Karpas-422 (cell line): ENCODE measurements at regions not wholly inside any gene's neighbourhood (a gene's known extent, or its start where the extent isn't known, plus 50 kb on each side); places are given as distances from the start of the nearest gene placed in this dataset.

Source experiments
- DNase-seq: peaks from one replicate; pipeline ENCODE4 v3.0.0-alpha.2; 2015
- H2AFZ ChIP-seq: fragments of 200-600 bp; sonication (generic); 2 replicates; pipeline ENCODE4 v1.6.1; 2014; ENCODE audit warnings: antibody characterized with exemption, low read length, mixed read lengths
- H3K27ac ChIP-seq: fragments of 200-600 bp; sonication (generic); 2 replicates; pipeline ENCODE4 v1.5.1; 2014; ENCODE audit warnings: mild to moderate bottlenecking, low read length, moderate library complexity
- H3K27me3 ChIP-seq: fragments of 200-600 bp; sonication (generic); 2 replicates; pipeline ENCODE4 v1.6.1; 2014; ENCODE audit warnings: low read length, mixed read lengths
- H3K36me3 ChIP-seq: fragments of 200-600 bp; sonication (generic); 2 replicates; pipeline ENCODE4 v1.6.1; 2014; ENCODE audit warnings: low read length, mixed read lengths; ENCODE audit not compliant: insufficient read depth
- H3K4me1 ChIP-seq: fragments of 200-600 bp; sonication (generic); 2 replicates; pipeline ENCODE4 v1.6.1; 2014; ENCODE audit warnings: mild to moderate bottlenecking, low read length, mixed read lengths
- H3K4me2 ChIP-seq: fragments of 200-600 bp; sonication (generic); 2 replicates; pipeline ENCODE4 v1.6.1; 2014; ENCODE audit warnings: low read length, low read depth, mild to moderate bottlenecking; ENCODE audit not compliant: poor library complexity, severe bottlenecking
- H3K4me3 ChIP-seq: fragments of 200-600 bp; sonication (generic); 2 replicates; pipeline ENCODE4 v1.5.1; 2014; ENCODE audit warnings: mild to moderate bottlenecking, antibody characterized with exemption, low read length, mixed read lengths
- H3K79me2 ChIP-seq: fragments of 200-600 bp; sonication (generic); 2 replicates; pipeline ENCODE4 v1.6.1; 2014; ENCODE audit warnings: mild to moderate bottlenecking, low read length, mixed read lengths
- H3K9ac ChIP-seq: fragments of 200-600 bp; sonication (generic); 2 replicates; pipeline ENCODE4 v1.6.0; 2014; ENCODE audit warnings: low read length
- H3K9me2 ChIP-seq: fragments of 200-600 bp; sonication (generic), shearing (Covaris generic); replicated peaks from 2 replicates; pipeline ENCODE4 v1.6.0; 2014; ENCODE audit warnings: mild to moderate bottlenecking, low read length, moderate library complexity; ENCODE audit not compliant: insufficient read depth
- H3K9me3 ChIP-seq: fragments of 300-700, 200-600 bp; sonication (generic); 2 replicates; pipeline ENCODE4 v1.6.1; 2014; ENCODE audit warnings: low read length, mixed read lengths
- H4K20me1 ChIP-seq: fragments of 200-600 bp; sonication (generic); 2 replicates; pipeline ENCODE4 v1.6.1; 2014; ENCODE audit warnings: mild to moderate bottlenecking, antibody characterized with exemption, low read length, low read depth; ENCODE audit not compliant: insufficient read depth

DNA sequence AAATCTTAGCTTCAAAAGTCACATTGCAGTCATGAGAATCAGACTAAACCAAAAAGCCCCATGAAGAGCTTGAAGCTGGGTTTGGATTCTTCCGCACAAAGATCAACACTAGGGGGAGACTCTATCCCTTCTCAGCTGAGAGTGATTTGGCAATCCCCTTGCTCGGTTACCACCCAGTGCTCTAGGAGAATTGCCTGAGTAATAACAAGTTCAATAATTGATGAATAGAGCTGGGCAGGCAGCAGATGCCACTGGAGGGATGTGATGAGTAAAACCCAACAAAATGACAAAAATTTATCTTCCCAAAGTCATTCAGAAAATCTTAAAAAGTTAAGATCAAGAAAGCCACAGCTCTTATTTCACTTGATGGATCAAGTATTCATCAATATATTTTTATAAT lies 185.6 kb upstream of the ARID2 start:
- no peak overlapping the region for H3K27ac ChIP-seq
- H2AFZ ChIP-seq = no peak overlapping the region
- no peak overlapping the region for H3K4me2 ChIP-seq
- H3K36me3 ChIP-seq = no peaks in the 10 kb centered on the region
- H3K9ac ChIP-seq = no peak overlapping the region
- peak; percentile 84 for DNase-seq
- no peaks in the 10 kb centered on the region for H3K9me3 ChIP-seq
- H3K4me1 ChIP-seq = no peaks in the 10 kb centered on the region
- no peaks in the 10 kb centered on the region for H4K20me1 ChIP-seq
- H3K9me2 ChIP-seq = no peaks in the 10 kb centered on the region
- no peaks in the 10 kb centered on the region for H3K27me3 ChIP-seq
- H3K79me2 ChIP-seq = no peaks in the 10 kb centered on the region
- H3K4me3 ChIP-seq = no peak overlapping the region

DNA sequence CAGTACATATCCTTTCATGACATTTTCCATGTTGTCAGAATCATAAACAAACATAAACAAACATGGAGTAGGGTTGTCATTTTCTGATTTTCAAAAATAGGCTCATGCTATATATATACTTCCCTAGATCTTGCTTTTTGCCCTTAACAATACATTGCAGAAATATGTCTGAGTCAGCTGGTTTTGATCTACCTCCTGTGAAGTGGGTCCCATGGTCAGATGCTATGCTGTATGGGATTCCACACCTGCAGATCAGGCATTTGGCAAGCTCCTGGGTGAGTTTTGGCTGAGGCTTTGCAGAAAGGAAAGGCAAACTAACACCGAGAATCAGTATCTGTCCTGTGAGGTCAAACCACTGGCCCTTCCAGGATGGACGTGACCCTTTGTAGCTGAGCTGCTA lies 183.0 kb upstream of the ARID2 start:
- no peak for DNase-seq
- Histone ChIP-seq H3K27ac (no peak overlapping the region), H3K9ac (no peak overlapping the region), H2AFZ (no peak overlapping the region), H4K20me1 (no peaks in the 10 kb centered on the region), H3K9me3 (no peaks in the 10 kb centered on the region), H3K79me2 (no peaks in the 10 kb centered on the region), H3K36me3 (no peaks in the 10 kb centered on the region), H3K9me2 (no peaks in the 10 kb centered on the region), H3K27me3 (peaks cover 2% of the 10 kb centered on the region; the same call in 1 of the 2 replicates), H3K4me1 (no peaks in the 10 kb centered on the region), H3K4me2 (no peak overlapping the region), H3K4me3 (no peak overlapping the region)

DNA sequence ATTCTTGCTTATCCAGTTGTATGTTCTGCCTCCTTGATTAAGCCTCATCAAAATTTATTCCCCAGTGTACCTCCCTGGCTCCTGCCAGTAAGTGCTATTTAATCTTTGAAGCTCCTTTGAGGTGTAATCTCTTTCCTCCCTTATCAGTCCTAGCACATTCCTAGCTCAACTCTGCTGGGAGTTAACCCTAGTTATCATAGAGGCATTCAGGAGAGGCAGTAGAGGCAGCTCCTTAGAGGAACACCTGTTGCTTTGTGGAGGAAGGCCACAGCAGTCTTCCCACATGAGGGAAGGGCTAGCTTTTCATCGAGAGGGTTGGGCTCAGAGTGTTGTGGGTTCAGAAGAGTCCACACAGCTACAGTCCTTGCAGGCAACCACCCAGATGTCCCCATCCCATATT lies 182.4 kb upstream of the ARID2 start:
- Histone ChIP-seq H3K9ac (no peak overlapping the region), H3K27ac (no peak overlapping the region), H4K20me1 (no peaks in the 10 kb centered on the region), H2AFZ (no peak overlapping the region), H3K79me2 (no peaks in the 10 kb centered on the region), H3K36me3 (no peaks in the 10 kb centered on the region), H3K9me3 (no peaks in the 10 kb centered on the region), H3K4me2 (no peak overlapping the region), H3K4me3 (no peak overlapping the region), H3K4me1 (no peaks in the 10 kb centered on the region), H3K9me2 (no peaks in the 10 kb centered on the region), H3K27me3 (peaks cover 2% of the 10 kb centered on the region; the same call in 1 of the 2 replicates)
- no peak for DNase-seq

DNA sequence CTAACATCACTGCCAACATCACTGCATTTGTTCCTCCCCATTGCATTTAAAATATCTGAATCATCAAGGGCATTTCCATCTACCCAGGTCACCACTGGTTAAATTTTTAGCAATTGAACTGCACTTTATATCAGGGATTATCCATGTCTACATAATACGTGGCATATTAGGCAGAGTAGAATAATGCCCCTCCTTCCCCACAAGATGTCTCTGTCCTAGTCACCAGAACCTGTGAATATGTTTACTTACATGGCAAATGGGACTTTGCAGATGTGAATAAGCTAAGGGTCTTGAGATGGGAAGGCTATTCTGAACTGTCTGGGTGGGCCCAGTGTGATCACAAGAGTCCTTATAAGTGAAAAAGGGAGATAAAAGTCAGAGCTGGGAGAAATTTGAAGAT lies 181.7 kb upstream of the ARID2 start:
- Histone ChIP-seq H4K20me1 (no peaks in the 10 kb centered on the region), H3K9me3 (no peaks in the 10 kb centered on the region), H2AFZ (no peak overlapping the region), H3K36me3 (no peaks in the 10 kb centered on the region), H3K4me2 (no peak overlapping the region), H3K27ac (no peak overlapping the region), H3K4me3 (no peak overlapping the region), H3K9ac (no peak overlapping the region), H3K27me3 (peaks cover 2% of the 10 kb centered on the region; the same call in 1 of the 2 replicates), H3K9me2 (no peaks in the 10 kb centered on the region), H3K4me1 (no peaks in the 10 kb centered on the region), H3K79me2 (no peaks in the 10 kb centered on the region)
- no peak for DNase-seq

DNA sequence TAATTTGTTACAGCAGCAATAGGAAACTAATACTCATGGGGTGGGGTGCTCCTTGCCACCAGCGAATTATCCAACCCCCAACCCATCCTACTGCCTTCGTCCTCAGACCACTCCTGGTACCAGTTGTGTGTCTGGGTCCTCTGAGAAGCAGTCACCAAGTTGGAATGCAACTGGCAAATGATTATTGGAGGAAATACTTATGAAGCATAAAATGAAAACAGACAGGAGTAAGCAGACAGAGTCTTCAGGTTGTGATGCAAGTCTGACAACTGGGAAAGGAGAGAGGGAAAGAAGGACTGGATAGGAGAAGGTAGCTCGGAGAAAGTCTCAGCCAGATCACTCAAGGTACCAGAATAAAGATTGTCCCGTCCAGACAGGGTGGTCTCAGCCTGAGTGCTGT lies 181.1 kb upstream of the ARID2 start:
- H4K20me1 ChIP-seq = no peaks in the 10 kb centered on the region
- no peaks in the 10 kb centered on the region for H3K4me1 ChIP-seq
- H3K9me3 ChIP-seq = no peaks in the 10 kb centered on the region
- DNase-seq = no peak
- H3K9me2 ChIP-seq = no peaks in the 10 kb centered on the region
- peaks cover 2% of the 10 kb centered on the region; the same call in 1 of the 2 replicates for H3K27me3 ChIP-seq
- no peak overlapping the region for H3K4me2 ChIP-seq
- no peak overlapping the region for H2AFZ ChIP-seq
- no peak overlapping the region for H3K4me3 ChIP-seq
- no peaks in the 10 kb centered on the region for H3K79me2 ChIP-seq
- no peak overlapping the region for H3K27ac ChIP-seq
- no peak overlapping the region for H3K9ac ChIP-seq
- H3K36me3 ChIP-seq = no peaks in the 10 kb centered on the region

DNA sequence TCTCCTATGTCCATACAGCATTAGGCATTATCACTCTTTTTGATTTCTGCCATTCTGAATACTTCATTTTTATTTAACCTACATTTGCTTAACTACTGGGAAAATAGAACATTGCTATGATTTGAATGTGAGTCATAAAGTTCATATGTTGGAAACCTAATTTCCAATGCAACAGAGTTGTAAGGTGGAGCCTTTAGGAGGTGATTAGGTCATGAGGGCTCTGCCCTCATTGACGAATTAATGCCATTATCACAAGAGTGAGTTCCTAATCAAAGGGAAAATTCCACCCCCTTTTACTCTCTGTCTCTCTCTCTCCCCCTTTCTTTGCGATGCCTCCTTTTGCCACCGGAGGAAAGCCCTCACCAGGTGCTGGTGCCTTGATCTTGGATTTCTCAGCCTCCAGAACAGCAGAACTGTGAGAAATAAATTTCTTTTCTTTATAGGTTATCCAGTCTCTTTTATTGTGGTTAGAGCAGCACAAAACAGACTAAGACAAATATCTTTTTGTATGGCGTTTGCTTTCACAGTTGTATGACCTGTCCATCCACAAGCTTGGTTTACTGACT lies 180.1 kb upstream of the ARID2 start:
- H3K9ac ChIP-seq = no peak overlapping the region
- no peaks in the 10 kb centered on the region for H3K9me3 ChIP-seq
- H3K4me1 ChIP-seq = no peaks in the 10 kb centered on the region
- H3K36me3 ChIP-seq = no peaks in the 10 kb centered on the region
- no peaks in the 10 kb centered on the region for H3K79me2 ChIP-seq
- H4K20me1 ChIP-seq = no peaks in the 10 kb centered on the region
- H3K27ac ChIP-seq = no peak overlapping the region
- peaks cover 2% of the 10 kb centered on the region; the same call in 1 of the 2 replicates for H3K27me3 ChIP-seq
- H3K4me3 ChIP-seq = no peak overlapping the region
- no peak overlapping the region for H2AFZ ChIP-seq
- DNase-seq = no peak
- H3K9me2 ChIP-seq = no peaks in the 10 kb centered on the region
- no peak overlapping the region for H3K4me2 ChIP-seq

DNA sequence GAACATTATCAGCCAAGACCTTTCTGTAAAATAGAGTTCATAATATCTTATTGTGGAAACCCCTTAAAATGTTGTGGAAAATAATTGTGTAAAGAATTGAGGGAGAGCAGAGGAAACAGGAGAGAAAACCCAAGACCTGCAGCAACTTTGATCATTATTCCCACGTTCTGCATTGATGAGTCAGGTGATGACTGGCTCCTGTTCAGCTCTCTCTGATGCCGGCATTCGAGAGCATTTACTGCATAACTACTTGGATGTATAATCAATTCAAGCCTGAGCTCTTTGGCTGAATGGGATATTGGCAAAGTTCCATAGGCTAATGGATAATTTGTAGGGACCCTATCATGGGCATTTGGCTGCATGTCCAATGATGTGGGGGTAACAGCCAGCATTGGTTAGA lies 176.3 kb upstream of the ARID2 start:
- Histone ChIP-seq H2AFZ (no peak overlapping the region), H3K9ac (no peak overlapping the region), H3K9me3 (no peaks in the 10 kb centered on the region), H3K27me3 (peaks cover 2% of the 10 kb centered on the region; the same call in 1 of the 2 replicates), H3K4me3 (no peak overlapping the region), H3K79me2 (no peaks in the 10 kb centered on the region), H4K20me1 (no peaks in the 10 kb centered on the region), H3K36me3 (no peaks in the 10 kb centered on the region), H3K9me2 (no peaks in the 10 kb centered on the region), H3K4me2 (no peak overlapping the region), H3K27ac (no peak overlapping the region), H3K4me1 (no peaks in the 10 kb centered on the region)
- no peak for DNase-seq

DNA sequence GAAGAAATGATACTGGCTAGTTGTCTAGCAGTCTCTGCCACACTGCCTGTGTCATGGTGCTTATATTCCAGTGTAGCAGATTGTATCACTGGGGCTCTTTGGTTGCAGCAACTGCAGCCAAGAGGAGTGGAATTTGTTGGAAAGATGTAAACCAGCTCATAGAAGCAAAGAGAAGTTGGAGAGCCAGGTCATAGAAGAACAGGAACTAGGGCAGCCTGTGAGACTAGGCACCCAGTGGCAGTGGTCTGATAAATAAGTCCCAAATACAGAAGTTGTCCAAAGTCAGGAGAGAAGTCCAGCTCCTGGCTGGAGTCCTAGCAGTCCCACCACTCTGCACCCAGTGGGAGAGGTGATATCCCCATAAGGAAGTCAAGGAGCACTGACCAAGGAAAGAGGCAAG lies 172.5 kb upstream of the ARID2 start:
- Histone ChIP-seq H2AFZ (no peak overlapping the region), H3K79me2 (no peaks in the 10 kb centered on the region), H3K27ac (no peak overlapping the region), H3K9me3 (no peaks in the 10 kb centered on the region), H3K27me3 (no peaks in the 10 kb centered on the region), H3K4me2 (no peak overlapping the region), H3K9ac (no peak overlapping the region), H3K4me1 (no peaks in the 10 kb centered on the region), H3K4me3 (no peak overlapping the region), H4K20me1 (no peaks in the 10 kb centered on the region), H3K36me3 (no peaks in the 10 kb centered on the region), H3K9me2 (no peaks in the 10 kb centered on the region)
- DNase-seq = no peak

DNA sequence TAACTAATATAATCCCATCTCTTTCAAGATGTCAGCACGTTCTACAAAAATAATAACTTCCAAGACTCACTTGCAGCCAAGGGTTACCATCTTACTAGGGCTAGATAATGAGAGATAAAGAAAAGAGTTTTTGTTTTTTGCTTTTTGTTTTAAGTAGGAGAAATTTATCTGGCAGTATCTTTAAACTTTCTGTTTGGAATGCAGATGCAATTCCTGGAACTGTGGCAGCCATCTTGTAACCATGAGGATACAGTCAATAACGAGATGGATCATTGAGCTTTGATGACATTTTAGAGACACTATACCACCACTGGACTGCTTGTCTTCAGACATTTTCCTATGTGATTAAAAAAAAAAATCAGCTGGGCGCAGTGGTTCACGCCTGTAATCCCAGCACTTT lies 171.2 kb upstream of the ARID2 start:
- Histone ChIP-seq H2AFZ (no peak overlapping the region), H3K27me3 (no peaks in the 10 kb centered on the region), H3K9ac (no peak overlapping the region), H3K4me1 (no peaks in the 10 kb centered on the region), H4K20me1 (no peaks in the 10 kb centered on the region), H3K27ac (no peak overlapping the region), H3K9me3 (no peaks in the 10 kb centered on the region), H3K36me3 (no peaks in the 10 kb centered on the region), H3K9me2 (no peaks in the 10 kb centered on the region), H3K79me2 (no peaks in the 10 kb centered on the region), H3K4me2 (no peak overlapping the region), H3K4me3 (no peak overlapping the region)
- DNase-seq = no peak
